ENCODE measurements at regions not wholly inside any gene's neighbourhood (a gene's known extent, or its start where the extent isn't known, plus 50 kb on each side); places are given as distances from the start of the nearest gene placed in this dataset.

GRCh38 chr11:19536131-19536530 lies 176.5 kb upstream of the NAV2 start:
- TF ChIP-seq, protein P1, sequence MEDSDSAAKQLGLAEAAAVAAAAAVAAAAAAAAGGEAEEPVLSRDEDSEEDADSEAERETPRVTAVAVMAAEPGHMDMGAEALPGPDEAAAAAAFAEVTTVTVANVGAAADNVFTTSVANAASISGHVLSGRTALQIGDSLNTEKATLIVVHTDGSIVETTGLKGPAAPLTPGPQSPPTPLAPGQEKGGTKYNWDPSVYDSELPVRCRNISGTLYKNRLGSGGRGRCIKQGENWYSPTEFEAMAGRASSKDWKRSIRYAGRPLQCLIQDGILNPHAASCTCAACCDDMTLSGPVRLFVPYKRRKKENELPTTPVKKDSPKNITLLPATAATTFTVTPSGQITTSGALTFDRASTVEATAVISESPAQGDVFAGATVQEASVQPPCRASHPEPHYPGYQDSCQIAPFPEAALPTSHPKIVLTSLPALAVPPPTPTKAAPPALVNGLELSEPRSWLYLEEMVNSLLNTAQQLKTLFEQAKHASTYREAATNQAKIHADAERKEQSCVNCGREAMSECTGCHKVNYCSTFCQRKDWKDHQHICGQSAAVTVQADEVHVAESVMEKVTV (CRISPR knock-in tag; IDR thresholded peaks at IDR 0.05), result no peak
- no peak for TF ChIP-seq TFAM (CRISPR knock-in tag; conservative IDR thresholded peaks at IDR 0.05)
- no peak for TF ChIP-seq ZNF274 (IDR thresholded peaks at IDR 0.05; ENCODE audit: borderline replicate concordance, low read depth, low read length)
- no peak for TF ChIP-seq NFATC3 (IDR thresholded peaks at IDR 0.05)
- no peak for TF ChIP-seq ZNF12 (CRISPR knock-in tag; IDR thresholded peaks at IDR 0.05)
- H3K4me3 ChIP-seq, result no peak overlapping the region
- H3K27me3 ChIP-seq (ENCODE audit: control insufficient read depth in 2 of 2, insufficient read depth in 2 of 2, low read length in 2 of 2), result peaks cover 0 to 7% of the 10 kb centered on the region in 2 experiments; a peak in 2 of 5 replicates
- ChIA-PET CTCF (ENCODE audit: low intra/inter-chr PET ratio) (no interaction called here), POLR2A (interaction anchor here (0.6 kb wide), 1 partner anchor 57 kb away, joined by 3 read pairs; no protein-coding TSS in a partner anchor)
- BruUV-seq (replicated peaks), result no TSS peak
- no peak overlapping the region for H3K4me2 ChIP-seq (ENCODE audit: insufficient read depth, low read length)
- DNase-seq (ENCODE audit: extremely low read depth in 1 of 4, low spot score in 3 of 4), result no peak
- no peak overlapping the region for H3K9ac ChIP-seq (ENCODE audit: insufficient read depth in 1 of 2, low read depth in 2 of 2, low read length in 2 of 2)
- no peak for FAIRE-seq
- H3K9me3 ChIP-seq (replicated peaks; ENCODE audit: control insufficient read depth, insufficient read depth, low read depth, low read length), result no peaks in the 10 kb centered on the region
- no peaks in the 10 kb centered on the region for H4K20me1 ChIP-seq (replicated peaks; ENCODE audit: control insufficient read depth, insufficient read depth, low read length)
- in situ Hi-C loops (cut with MboI) (no loop called here), intact Hi-C loops (cut with micrococcal nuclease) (no loop called here)
- H2AFZ ChIP-seq (ENCODE audit: low read depth, low read length), result no peak overlapping the region
- H3K79me2 ChIP-seq (ENCODE audit: control insufficient read depth, insufficient read depth, low read length), result no peaks in the 10 kb centered on the region
- no peaks in the 10 kb centered on the region for H3K9me1 ChIP-seq (ENCODE audit: control insufficient read depth, insufficient read depth, low read length)
- H3K36me3 ChIP-seq (ENCODE audit: control insufficient read depth, insufficient read depth, low read length), result no peaks in the 10 kb centered on the region
- no peak overlapping the region for H3K27ac ChIP-seq (ENCODE audit: extremely low read depth, low read depth, low read length)
- H3K4me1 ChIP-seq (replicated peaks in 1 of 2; ENCODE audit: control insufficient read depth in 2 of 2, insufficient read depth in 2 of 2, low read length in 2 of 2), result no peaks in the 10 kb centered on the region
- ATAC-seq, result no peak
- WGBS (ENCODE audit: insufficient coverage, low coverage, missing lambda C conversion rate), result 4% methylated on average over 4 of the region's 4 CpGs

GRCh38 chr11:19530505-19530904 lies 182.1 kb upstream of the NAV2 start:
- no TSS peak for BruUV-seq (replicated peaks)
- Histone ChIP-seq H3K79me2 (ENCODE audit: control insufficient read depth, insufficient read depth, low read length) (no peaks in the 10 kb centered on the region), H3K4me3 (no peak overlapping the region), H2AFZ (ENCODE audit: low read depth, low read length) (no peak overlapping the region), H3K9ac (ENCODE audit: insufficient read depth in 1 of 2, low read depth in 2 of 2, low read length in 2 of 2) (no peak overlapping the region), H3K9me3 (replicated peaks; ENCODE audit: control insufficient read depth, insufficient read depth, low read depth, low read length) (no peaks in the 10 kb centered on the region), H3K4me2 (ENCODE audit: insufficient read depth, low read length) (no peak overlapping the region), H3K27me3 (ENCODE audit: control insufficient read depth in 2 of 2, insufficient read depth in 2 of 2, low read length in 2 of 2) (peaks cover 0 to 26% of the 10 kb centered on the region in 2 experiments; a peak in 4 of 5 replicates), H3K9me1 (ENCODE audit: control insufficient read depth, insufficient read depth, low read length) (no peaks in the 10 kb centered on the region), H3K4me1 (replicated peaks in 1 of 2; ENCODE audit: control insufficient read depth in 2 of 2, insufficient read depth in 2 of 2, low read length in 2 of 2) (no peaks in the 10 kb centered on the region), H4K20me1 (replicated peaks; ENCODE audit: control insufficient read depth, insufficient read depth, low read length) (no peaks in the 10 kb centered on the region), H3K27ac (ENCODE audit: extremely low read depth, low read depth, low read length) (no peak overlapping the region), H3K36me3 (ENCODE audit: control insufficient read depth, insufficient read depth, low read length) (no peaks in the 10 kb centered on the region)
- ChIA-PET POLR2A (no interaction called here), CTCF (ENCODE audit: low intra/inter-chr PET ratio) (no interaction called here)
- intact Hi-C loops (cut with micrococcal nuclease) (no loop called here), in situ Hi-C loops (cut with MboI) (no loop called here)
- no peak for FAIRE-seq
- DNase-seq (ENCODE audit: extremely low read depth in 1 of 4, low spot score in 3 of 4), result no peak
- WGBS (ENCODE audit: insufficient coverage, low coverage, missing lambda C conversion rate), result 0% methylated on average over 7 of the region's 7 CpGs
- no peak for ATAC-seq
- TF ChIP-seq DPF2 (IDR thresholded peaks at IDR 0.05) (no peak), SMAD1 (IDR thresholded peaks at IDR 0.05; ENCODE audit: low read depth, low read length, partially characterized antibody) (no peak), FOXK1 (CRISPR knock-in tag; IDR thresholded peaks at IDR 0.05; ENCODE audit: borderline replicate concordance) (no peak), FOXJ2 (tag; IDR thresholded peaks at IDR 0.05) (no peak), KLF13 (tag; IDR thresholded peaks at IDR 0.05; ENCODE audit: borderline replicate concordance, low read depth) (no peak), DACH1 (IDR thresholded peaks at IDR 0.05; ENCODE audit: partially characterized antibody) (no peak), MAFF (IDR thresholded peaks at IDR 0.05; ENCODE audit: low read length) (no peak), ZFPM2 (CRISPR knock-in tag; IDR thresholded peaks at IDR 0.05) (no peak), HDAC2 (IDR thresholded peaks at IDR 0.05) (no peak), KDM2B (CRISPR knock-in tag; IDR thresholded peaks at IDR 0.05) (no peak), ZNF175 (CRISPR knock-in tag; IDR thresholded peaks at IDR 0.05; ENCODE audit: low read depth) (no peak)
- TF ChIP-seq, protein P2, sequence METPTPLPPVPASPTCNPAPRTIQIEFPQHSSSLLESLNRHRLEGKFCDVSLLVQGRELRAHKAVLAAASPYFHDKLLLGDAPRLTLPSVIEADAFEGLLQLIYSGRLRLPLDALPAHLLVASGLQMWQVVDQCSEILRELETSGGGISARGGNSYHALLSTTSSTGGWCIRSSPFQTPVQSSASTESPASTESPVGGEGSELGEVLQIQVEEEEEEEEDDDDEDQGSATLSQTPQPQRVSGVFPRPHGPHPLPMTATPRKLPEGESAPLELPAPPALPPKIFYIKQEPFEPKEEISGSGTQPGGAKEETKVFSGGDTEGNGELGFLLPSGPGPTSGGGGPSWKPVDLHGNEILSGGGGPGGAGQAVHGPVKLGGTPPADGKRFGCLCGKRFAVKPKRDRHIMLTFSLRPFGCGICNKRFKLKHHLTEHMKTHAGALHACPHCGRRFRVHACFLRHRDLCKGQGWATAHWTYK (CRISPR knock-in tag; IDR thresholded peaks at IDR 0.05), result no peak
